Lung (tissue), 11 donors: ENCODE measurements at regions not wholly inside any gene's neighbourhood (a gene's known extent, or its start where the extent isn't known, plus 50 kb on each side); places are given as distances from the start of the nearest gene placed in this dataset.

Source experiments
- ATAC-seq: fragments of 200-7000 bp; cut with Tn5 transposase; one replicate; pipeline ENCODE4 v1.9.1; 2020; ENCODE audit warnings: moderate number of reproducible peaks; ENCODE audit not compliant: insufficient read depth, low FRiP score
- DNase-seq, 3 donors: peaks; one replicate each; pipeline ENCODE4 v3.0.0-alpha.2; 2013 to 2017
- H3K27ac ChIP-seq, 2 donors: one replicate each; pipeline ENCODE4 v1.5.1; 2013; ENCODE audit warnings: mild to moderate bottlenecking in 2 of 2, moderate library complexity in 2 of 2, control low read depth in 1 of 2, inconsistent platforms in 1 of 2, low read depth in 1 of 2, low read length in 1 of 2
- H3K27me3 ChIP-seq, 3 donors: one replicate each; pipeline ENCODE4 v1.5.1; 2013; ENCODE audit warnings: low read length in 2 of 3; ENCODE audit not compliant: control insufficient read depth in 3 of 3, insufficient read depth in 3 of 3
- H3K36me3 ChIP-seq, 4 donors: one replicate each; pipeline ENCODE4 v1.5.1; 2013; ENCODE audit warnings: low read length in 4 of 4, mild to moderate bottlenecking in 1 of 4, moderate library complexity in 1 of 4; ENCODE audit not compliant: control insufficient read depth in 4 of 4, insufficient read depth in 4 of 4
- H3K4me1 ChIP-seq, 5 donors: one replicate each; pipeline ENCODE4 v1.5.1; 2013; ENCODE audit warnings: low read length in 5 of 5, mild to moderate bottlenecking in 2 of 5, moderate library complexity in 1 of 5; ENCODE audit not compliant: control insufficient read depth in 5 of 5, insufficient read depth in 5 of 5
- H3K4me3 ChIP-seq: one replicate; pipeline ENCODE4 v1.5.1; 2013; ENCODE audit warnings: mild to moderate bottlenecking, control low read depth, moderate library complexity
- H3K9ac ChIP-seq, 2 donors: one replicate each; pipeline ENCODE4 v1.5.1; 2013; ENCODE audit warnings: low read length in 2 of 2, control low read depth in 1 of 2; ENCODE audit not compliant: insufficient read depth in 1 of 2
- H3K9me3 ChIP-seq, 4 donors: one replicate each; pipeline ENCODE4 v1.5.1; 2013; ENCODE audit warnings: low read length in 3 of 4, mild to moderate bottlenecking in 1 of 4, moderate library complexity in 1 of 4; ENCODE audit not compliant: control insufficient read depth in 4 of 4, insufficient read depth in 3 of 4
- CTCF ChIP-seq: IDR thresholded peaks from 2 replicates; pipeline ENCODE4 v1.5.1; 2012; ENCODE audit warnings: mild to moderate bottlenecking; ENCODE audit errors: control extremely low read depth, extremely low read depth
- WGBS, 2 donors: extraction: QIAGEN DNeasy Blood & Tissue Kit; methylation state at CpG; one replicate each; pipeline ENCODE4 v1.1.7; 2013; 5-methylcytosine and 5-hydroxymethylcytosine counted together
- donor health status: control.
- donor health status: control.
- donor health status: Bipolar disorder and iron deficiency.
- donor health status: healthy.
- donor health status: DM: yes; HTN: yes; CAD: no.

GRCh38 chr2:212708355-212708754 lies 169.8 kb upstream of the ERBB4 start:
- WGBS, 2 donors = 66 to 90% methylated on average over 2 of the region's 2 CpGs
- Histone ChIP-seq H3K36me3 (no peaks in the 10 kb centered on the region), H3K9ac (no peak overlapping the region), H3K9me3 (no peaks in the 10 kb centered on the region), H3K4me1 (no peaks in the 10 kb centered on the region), H3K27me3 (no peaks in the 10 kb centered on the region), H3K27ac (no peak overlapping the region), H3K4me3 (no peak overlapping the region)
- no peak for TF ChIP-seq CTCF
- no peak for ATAC-seq
- no peak for DNase-seq

- Histone ChIP-seq H3K27ac (no peak overlapping the region), H3K4me3 (no peak overlapping the region), H3K9ac (no peak overlapping the region), H3K4me1 (peaks cover 0 to 5% (median 0%) of the 10 kb centered on the region in 5 donors), H3K27me3 (no peaks in the 10 kb centered on the region), H3K36me3 (no peaks in the 10 kb centered on the region), H3K9me3 (no peaks in the 10 kb centered on the region)
- TF ChIP-seq CTCF = no peak
- WGBS, 2 donors = 92 to 97% methylated on average over 1 of the region's 1 CpG
- no peak for ATAC-seq
- DNase-seq = no peak
Observed at GRCh38 chr2:212695426-212695825, 156.8 kb upstream of the ERBB4 start.

GRCh38 chr2:212694398-212694797 lies 155.8 kb upstream of the ERBB4 start:
- Histone ChIP-seq H3K27ac (no peak overlapping the region), H3K4me1 (peaks cover 0 to 5% (median 0%) of the 10 kb centered on the region in 5 donors), H3K27me3 (no peaks in the 10 kb centered on the region), H3K36me3 (no peaks in the 10 kb centered on the region), H3K4me3 (no peak overlapping the region), H3K9ac (no peak overlapping the region), H3K9me3 (no peaks in the 10 kb centered on the region)
- no peak for DNase-seq
- no peak for ATAC-seq
- no peak for TF ChIP-seq CTCF
- 68 to 79% methylated on average over 3 of the region's 3 CpGs for WGBS, 2 donors

- no peak for ATAC-seq
- H3K27ac ChIP-seq = no peak overlapping the region
- TF ChIP-seq CTCF = no peak
- peaks cover 0 to 5% (median 0%) of the 10 kb centered on the region in 5 donors for H3K4me1 ChIP-seq
- H3K9ac ChIP-seq = no peak overlapping the region
- H3K9me3 ChIP-seq = no peaks in the 10 kb centered on the region
- peak in 2 of 3 donors; percentile 3 to 28 for DNase-seq
- no peaks in the 10 kb centered on the region for H3K36me3 ChIP-seq
- no peak overlapping the region for H3K4me3 ChIP-seq
- WGBS, 2 donors = 77 to 90% methylated on average over 3 of the region's 3 CpGs
- H3K27me3 ChIP-seq = no peaks in the 10 kb centered on the region
Observed at GRCh38 chr2:212692466-212692865, 153.9 kb upstream of the ERBB4 start.
